ENCODE measurements at regions not wholly inside any gene's neighbourhood (a gene's known extent, or its start where the extent isn't known, plus 50 kb on each side); places are given as distances from the start of the nearest gene placed in this dataset.

DNA sequence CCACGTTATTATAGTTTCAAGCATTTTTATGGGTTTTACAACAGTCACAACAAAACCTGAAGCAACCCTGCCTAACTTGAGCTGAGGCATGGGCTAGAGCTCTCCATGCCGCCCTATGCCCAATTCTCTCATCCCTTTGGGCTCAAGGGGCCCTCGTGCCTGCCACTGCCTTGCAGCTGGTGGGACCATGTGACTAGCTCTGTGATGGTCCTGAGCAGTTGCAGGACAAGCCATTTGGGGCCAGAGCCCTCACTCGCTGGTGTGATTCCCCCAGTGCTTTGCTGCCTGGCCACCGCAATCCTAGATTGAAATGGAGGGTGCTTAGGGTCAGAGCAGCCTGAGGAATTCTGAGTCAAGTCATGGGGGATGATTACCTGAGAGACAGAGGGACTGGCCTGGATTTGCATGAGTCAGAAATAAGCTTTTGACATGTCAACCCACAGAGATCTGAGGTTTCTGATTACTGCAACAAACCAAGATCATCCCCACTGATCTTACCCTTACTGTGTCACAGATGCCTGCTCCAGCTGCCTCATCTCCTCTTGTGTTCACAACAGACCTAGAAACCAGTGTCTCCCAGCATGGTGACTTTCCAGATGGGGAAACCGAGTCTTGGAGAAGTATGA lies 323.7 kb downstream of the BRD1 start:
- Histone ChIP-seq H3K27me3 (no peaks in the 10 kb centered on the region), H3K36me3 (no peaks in the 10 kb centered on the region), H3K4me1 (no peaks in the 10 kb centered on the region), H3K27ac (no peak overlapping the region), H3K9me3 (no peaks in the 10 kb centered on the region), H3K4me3 (no peak overlapping the region)
- intact Hi-C loops (cut with DNase I) = no loop called here
- DNase-seq (no peak), ATAC-seq (no peak)
- no peak for TF ChIP-seq POLR2A (IDR thresholded peaks at IDR 0.05)
- TF ChIP-seq, protein P1, sequence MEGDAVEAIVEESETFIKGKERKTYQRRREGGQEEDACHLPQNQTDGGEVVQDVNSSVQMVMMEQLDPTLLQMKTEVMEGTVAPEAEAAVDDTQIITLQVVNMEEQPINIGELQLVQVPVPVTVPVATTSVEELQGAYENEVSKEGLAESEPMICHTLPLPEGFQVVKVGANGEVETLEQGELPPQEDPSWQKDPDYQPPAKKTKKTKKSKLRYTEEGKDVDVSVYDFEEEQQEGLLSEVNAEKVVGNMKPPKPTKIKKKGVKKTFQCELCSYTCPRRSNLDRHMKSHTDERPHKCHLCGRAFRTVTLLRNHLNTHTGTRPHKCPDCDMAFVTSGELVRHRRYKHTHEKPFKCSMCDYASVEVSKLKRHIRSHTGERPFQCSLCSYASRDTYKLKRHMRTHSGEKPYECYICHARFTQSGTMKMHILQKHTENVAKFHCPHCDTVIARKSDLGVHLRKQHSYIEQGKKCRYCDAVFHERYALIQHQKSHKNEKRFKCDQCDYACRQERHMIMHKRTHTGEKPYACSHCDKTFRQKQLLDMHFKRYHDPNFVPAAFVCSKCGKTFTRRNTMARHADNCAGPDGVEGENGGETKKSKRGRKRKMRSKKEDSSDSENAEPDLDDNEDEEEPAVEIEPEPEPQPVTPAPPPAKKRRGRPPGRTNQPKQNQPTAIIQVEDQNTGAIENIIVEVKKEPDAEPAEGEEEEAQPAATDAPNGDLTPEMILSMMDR (IDR thresholded peaks at IDR 0.05) = no peak
- WGBS, 4 donors = 75 to 87% (median 80%) methylated on average over 5 to 6 of the region's 6 CpGs

DNA sequence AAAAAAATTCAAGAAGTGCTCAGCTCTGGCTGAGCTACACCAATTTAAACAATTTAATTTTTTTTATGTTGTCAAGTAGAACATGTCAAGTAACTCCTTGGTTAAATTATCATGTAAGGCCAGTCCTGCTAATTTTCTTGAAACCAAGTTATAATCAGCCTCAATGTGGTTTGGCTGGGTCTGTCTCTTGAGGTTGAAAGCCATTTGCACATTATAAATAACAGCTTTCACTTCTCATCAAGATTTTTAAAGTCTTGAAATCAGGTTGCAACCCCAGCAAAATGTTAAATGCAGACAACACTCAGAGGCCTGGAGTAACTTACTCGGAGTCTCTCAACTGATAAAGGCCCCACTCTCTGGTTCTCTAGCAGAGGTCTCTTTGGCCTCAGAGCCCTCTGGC lies 324.4 kb downstream of the BRD1 start:
- Histone ChIP-seq H3K4me1 (no peaks in the 10 kb centered on the region), H3K36me3 (no peaks in the 10 kb centered on the region), H3K27me3 (no peaks in the 10 kb centered on the region), H3K9me3 (no peaks in the 10 kb centered on the region), H3K27ac (no peak overlapping the region), H3K4me3 (no peak overlapping the region)
- DNase-seq (no peak), ATAC-seq (no peak)
- intact Hi-C loops (cut with DNase I) = no loop called here
- no peak for TF ChIP-seq POLR2A (IDR thresholded peaks at IDR 0.05)
- TF ChIP-seq, protein P1 (IDR thresholded peaks at IDR 0.05) = no peak
- WGBS, 4 donors = 63 to 80% (median 71%) methylated on average over 1 of the region's 1 CpG

DNA sequence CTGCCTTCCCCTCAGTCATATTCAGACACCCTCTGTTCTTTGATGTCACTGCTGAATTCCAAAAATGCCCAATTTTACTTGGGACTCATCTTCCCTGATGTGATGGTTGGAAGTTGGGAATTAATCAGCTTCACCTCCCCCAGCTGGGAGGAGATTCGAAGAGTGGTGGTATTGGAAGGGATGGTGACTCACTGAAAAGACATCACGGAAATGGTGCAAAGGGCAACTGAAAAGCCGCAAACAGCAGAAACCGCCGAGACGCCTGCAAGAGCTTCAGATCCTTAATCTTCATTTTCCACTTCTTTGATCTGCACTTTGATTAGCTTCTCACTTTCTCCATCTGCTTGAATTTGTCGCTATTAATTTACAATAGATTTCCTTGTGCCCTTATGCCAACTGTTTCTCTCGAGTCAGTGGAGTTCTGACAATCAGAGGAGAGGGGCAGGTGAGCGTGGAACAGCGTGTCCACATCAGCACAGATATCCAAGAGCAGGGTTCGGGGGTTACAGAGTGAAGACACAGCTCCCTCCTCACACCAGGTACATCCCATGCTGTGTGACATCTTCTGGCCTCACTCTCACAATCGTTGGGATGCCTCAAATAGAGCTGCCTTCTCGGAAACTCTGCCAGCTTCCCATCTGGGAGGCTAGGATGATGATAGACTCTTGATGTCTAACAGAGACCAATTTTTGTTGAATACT lies 325.4 kb downstream of the BRD1 start:
- intact Hi-C loops (cut with DNase I) = no loop called here
- TF ChIP-seq POLR2A (IDR thresholded peaks at IDR 0.05) = no peak
- TF ChIP-seq, protein P1 (IDR thresholded peaks at IDR 0.05) = no peak
- Histone ChIP-seq H3K36me3 (no peaks in the 10 kb centered on the region), H3K4me3 (no peak overlapping the region), H3K27me3 (no peaks in the 10 kb centered on the region), H3K9me3 (peaks cover 0 to 4% (median 0%) of the 10 kb centered on the region in 12 donors), H3K27ac (no peak overlapping the region), H3K4me1 (no peaks in the 10 kb centered on the region)
- DNase-seq (no peak), ATAC-seq (no peak)
- 80 to 87% (median 86%) methylated on average over 13 of the region's 13 CpGs for WGBS, 4 donors

DNA sequence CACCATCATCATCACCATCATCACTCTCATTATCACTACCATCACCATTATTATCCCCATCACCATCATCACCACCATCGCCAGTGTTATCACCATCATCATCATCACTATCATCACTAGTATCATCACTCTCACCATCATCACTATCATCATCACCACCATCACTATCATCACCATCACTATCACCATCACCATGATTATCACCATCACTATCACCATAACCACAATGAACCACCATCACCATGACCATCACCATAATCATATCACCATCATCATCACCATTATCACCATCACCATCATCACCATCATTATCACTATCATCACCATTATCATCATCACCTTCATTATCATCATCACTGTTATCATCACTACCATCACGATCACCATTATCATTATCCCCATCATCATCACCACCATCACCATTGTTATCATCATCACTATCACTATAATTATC lies 326.7 kb downstream of the BRD1 start:
- Histone ChIP-seq H3K27me3 (no peaks in the 10 kb centered on the region), H3K4me3 (no peak overlapping the region), H3K9me3 (peaks cover 0 to 13% (median 3%) of the 10 kb centered on the region in 12 donors), H3K27ac (no peak overlapping the region), H3K4me1 (no peaks in the 10 kb centered on the region), H3K36me3 (no peaks in the 10 kb centered on the region)
- intact Hi-C loops (cut with DNase I) = no loop called here
- WGBS, 4 donors = 92 to 98% (median 95%) methylated on average over 2 of the region's 2 CpGs
- ATAC-seq = no peak
- no peak for DNase-seq
- TF ChIP-seq POLR2A (IDR thresholded peaks at IDR 0.05) = no peak
- TF ChIP-seq, protein P1 (IDR thresholded peaks at IDR 0.05) = no peak

Data from heart left ventricle (tissue), 16 donors.